ENCODE measurements at regions not wholly inside any gene's neighbourhood (a gene's known extent, or its start where the extent isn't known, plus 50 kb on each side); places are given as distances from the start of the nearest gene placed in this dataset.

GRCh38 chr22:22404598-22405284 lies 103.8 kb downstream of the ZNF280B start:
- Histone ChIP-seq H2AFZ (ENCODE audit: low read length) (no peak overlapping the region), H4K8ac (ENCODE audit: extremely low read depth, insufficient read depth, low read length) (no peak overlapping the region), H2AK5ac (ENCODE audit: low read depth, low read length) (no peak overlapping the region), H3K79me2 (ENCODE audit: control insufficient read depth in 1 of 2, insufficient read depth in 2 of 2, low read length in 2 of 2) (no peaks in the 10 kb centered on the region), H2BK5ac (ENCODE audit: low read depth, low read length) (no peak overlapping the region), H3K36me3 (ENCODE audit: control insufficient read depth in 2 of 4, insufficient read depth in 4 of 4, low read length in 3 of 4) (no peaks in the 10 kb centered on the region), H2BK15ac (ENCODE audit: low read length) (no peak overlapping the region), H2BK120ac (replicated peaks; ENCODE audit: low read depth, low read length) (no peak overlapping the region), H3K79me1 (ENCODE audit: low read depth, low read length) (no peaks in the 10 kb centered on the region), H2BK12ac (ENCODE audit: low read depth, low read length) (no peak overlapping the region), H4K20me1 (replicated peaks in 1 of 2; ENCODE audit: control insufficient read depth in 1 of 2, insufficient read depth in 2 of 2, low read length in 2 of 2) (peaks cover 0 to 7% of the 10 kb centered on the region in 2 experiments), H3K4ac (replicated peaks; ENCODE audit: insufficient read length, low read depth, low read length) (no peak overlapping the region), H3K27ac (ENCODE audit: low read depth, low read length) (no peak overlapping the region), H3K4me3 (ENCODE audit: extremely low read depth in 1 of 4, insufficient read depth in 2 of 4, low read depth in 3 of 4, low read length in 4 of 4) (no peak overlapping the region), H3K23ac (ENCODE audit: insufficient read length) (no peak overlapping the region), H3K4me1 (replicated peaks in 1 of 4; ENCODE audit: control insufficient read depth in 3 of 4, insufficient read depth in 4 of 4, low read length in 3 of 4) (no peaks in the 10 kb centered on the region), H3K56ac (replicated peaks; ENCODE audit: insufficient read length, low read depth, low read length) (no peak overlapping the region), H4K91ac (replicated peaks; ENCODE audit: insufficient read length, low read length) (no peak overlapping the region), H3K18ac (ENCODE audit: extremely low read depth, low read length) (no peak overlapping the region), H3K27me3 (replicated peaks in 1 of 4; ENCODE audit: control insufficient read depth in 3 of 4, extremely low read depth in 1 of 4, insufficient read depth in 3 of 4, low read length in 3 of 4) (peaks cover 83 to 99% (median 91%) of the 10 kb centered on the region in 4 experiments), H3K4me2 (ENCODE audit: insufficient read depth in 1 of 2, low read depth in 2 of 2, low read length in 2 of 2) (no peak overlapping the region), H2BK20ac (ENCODE audit: low read length) (no peak overlapping the region), H3K9ac (replicated peaks in 1 of 4; ENCODE audit: extremely low read depth in 1 of 4, low read depth in 3 of 4, low read length in 3 of 4) (no peak overlapping the region), H3K14ac (ENCODE audit: insufficient read length) (no peak overlapping the region), H4K5ac (ENCODE audit: insufficient read length, low read depth, low read length) (no peak overlapping the region), H3K23me2 (ENCODE audit: low read depth, low read length) (no peaks in the 10 kb centered on the region), H3K9me3 (ENCODE audit: insufficient read depth in 2 of 2, low read depth in 1 of 2, low read length in 1 of 2) (no peaks in the 10 kb centered on the region)
- TF ChIP-seq TCF12 (IDR thresholded peaks at IDR 0.05; ENCODE audit: low read depth, low read length) (no peak), BCL11A (IDR thresholded peaks at IDR 0.05; ENCODE audit: low read depth in 2 of 2, low read length in 2 of 2) (no peak), KDM5A (IDR thresholded peaks at IDR 0.05; ENCODE audit: low read length) (no peak), SAP30 (IDR thresholded peaks at IDR 0.05; ENCODE audit: insufficient read depth, insufficient replicate concordance, low read length) (no peak), MAX (IDR thresholded peaks at IDR 0.05) (no peak), PHF8 (conservative IDR thresholded peaks at IDR 0.05; ENCODE audit: low read depth, low read length) (no peak), SUZ12 (IDR thresholded peaks at IDR 0.05; ENCODE audit: low read length) (no peak)
- ChIA-PET POLR2A (ENCODE audit: partially characterized antibody) (no interaction called here), CTCF (ENCODE audit: partially characterized antibody) (interaction anchor here (0.5 to 2.0 kb wide), 10 partner anchors 9 to 294 kb away, joined by 3 to 7 read pairs (median 4); no protein-coding TSS in a partner anchor)
- DNase-seq (ENCODE audit: low read depth in 1 of 2, low spot score in 2 of 2) (no peak), FAIRE-seq (no peak)
- 73% methylated on average over 8 of the region's 8 CpGs; no CpG with 5 or more reads in 1 of the 2 experiments for WGBS, 2 experiments (ENCODE audit: extremely low coverage in 1 of 2, insufficient coverage in 1 of 2, insufficient read length in 1 of 2, insufficient replicate concordance in 2 of 2, low coverage in 1 of 2, low lambda C conversion rate in 2 of 2, missing lambda C conversion rate in 1 of 2)

All from H1 (cell line).